Neutrophil (primary cell): ENCODE measurements at regions not wholly inside any gene's neighbourhood (a gene's known extent, or its start where the extent isn't known, plus 50 kb on each side); places are given as distances from the start of the nearest gene placed in this dataset.
"Not testable (repeated sequence)": the region's sequence is repeated elsewhere in the genome, so short reads cannot be mapped to it uniquely, and the experiment has no call there.

Experiments
- H3K27ac ChIP-seq: fragments of 200-600 bp; sonication (generic); 2 replicates; pipeline ENCODE4 v1.5.1; 2016; ENCODE audit warnings: mild to moderate bottlenecking, moderate library complexity
- H3K27me3 ChIP-seq: fragments of 200-600 bp; sonication (generic); 2 replicates; pipeline ENCODE4 v1.6.0; 2016; ENCODE audit warnings: mild to moderate bottlenecking
- H3K36me3 ChIP-seq: fragments of 200-600 bp; sonication (generic); 2 replicates; pipeline ENCODE4 v1.5.1; 2017
- H3K4me1 ChIP-seq, 2 experiments: fragments of 200-600 bp in 1 of 2; sonication (generic) in 1 of 2; 1 replicate in 1 of 2; 2 replicates in 1 of 2; pipeline versions ENCODE4 v1.5.1 to v1.6.1; 2013 to 2016; ENCODE audit warnings: low read depth in 1 of 2, low read length in 1 of 2, mild to moderate bottlenecking in 1 of 2, moderate library complexity in 1 of 2; ENCODE audit not compliant: control insufficient read depth in 1 of 2, insufficient read depth in 1 of 2
- H3K4me3 ChIP-seq, 2 experiments: fragments of 200-600 bp in 1 of 2; sonication (generic) in 1 of 2; 1 replicate in 1 of 2; 2 replicates in 1 of 2; pipeline ENCODE4 v1.5.1; 2013 to 2016; ENCODE audit warnings: low read depth in 1 of 2, low read length in 1 of 2, mild to moderate bottlenecking in 1 of 2, moderate library complexity in 1 of 2
- H3K9me3 ChIP-seq: fragments of 200-600 bp; sonication (generic); 2 replicates; pipeline ENCODE4 v1.5.1; 2016
- TF ChIP-seq, protein P1 (sequence below): fragments of 200-600 bp; sonication (generic); IDR thresholded peaks from 2 replicates; pipeline ENCODE4 v1.5.1; 2016; ENCODE audit warnings: antibody characterized with exemption

DNA sequence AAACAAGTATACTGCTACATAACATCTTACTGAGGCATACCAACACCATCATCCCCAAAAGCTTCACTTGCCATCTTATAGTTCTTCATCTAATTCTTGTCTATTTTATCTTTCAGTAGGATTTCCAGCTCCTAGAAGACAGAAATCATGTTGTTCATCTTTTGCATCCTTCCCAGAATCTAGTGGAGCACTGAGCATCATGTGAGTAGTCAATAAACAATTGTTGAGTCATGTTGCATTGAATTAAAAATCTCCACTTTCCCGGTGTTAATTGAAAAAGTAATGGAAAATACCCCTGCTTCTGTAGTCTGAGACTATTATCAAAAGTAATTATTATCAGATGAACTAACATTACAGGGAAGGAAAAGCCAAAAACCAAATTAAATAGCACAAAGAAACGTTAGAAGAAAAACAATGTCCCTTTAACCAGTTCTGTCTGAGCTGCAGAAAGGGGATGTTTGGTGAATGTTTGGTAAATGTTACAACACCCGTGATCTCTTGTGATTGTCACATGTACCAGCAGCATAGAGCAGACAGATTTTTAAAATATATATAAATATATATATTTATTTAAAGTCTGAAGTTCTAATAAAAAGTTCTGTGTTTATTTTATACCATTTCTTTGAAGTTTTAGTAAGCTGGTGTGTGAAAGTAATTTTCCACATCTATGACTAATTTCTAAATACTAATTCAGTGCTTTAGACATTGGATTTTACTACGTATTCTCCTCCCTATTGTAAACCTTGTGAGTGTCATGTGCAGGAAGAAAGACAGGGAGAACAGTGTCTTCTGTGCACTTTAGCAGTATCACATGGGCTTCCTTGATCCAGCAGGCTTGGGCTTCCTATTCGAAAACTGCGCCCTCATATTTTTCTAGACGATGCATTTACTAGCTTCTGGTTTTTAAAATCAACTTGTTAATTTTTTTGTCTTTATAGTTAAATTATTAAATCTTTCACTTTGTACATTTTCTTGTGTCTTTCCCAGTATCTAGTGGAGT is 85.6 kb downstream of the RAP2B start:
- Histone ChIP-seq H3K4me3 (no peak overlapping the region), H3K4me1 (peaks cover 7 to 22% of the 10 kb centered on the region in 2 experiments), H3K9me3 (no peaks in the 10 kb centered on the region), H3K27ac (no peak overlapping the region), H3K36me3 (no peaks in the 10 kb centered on the region), H3K27me3 (no peaks in the 10 kb centered on the region)
- TF ChIP-seq, protein P1, sequence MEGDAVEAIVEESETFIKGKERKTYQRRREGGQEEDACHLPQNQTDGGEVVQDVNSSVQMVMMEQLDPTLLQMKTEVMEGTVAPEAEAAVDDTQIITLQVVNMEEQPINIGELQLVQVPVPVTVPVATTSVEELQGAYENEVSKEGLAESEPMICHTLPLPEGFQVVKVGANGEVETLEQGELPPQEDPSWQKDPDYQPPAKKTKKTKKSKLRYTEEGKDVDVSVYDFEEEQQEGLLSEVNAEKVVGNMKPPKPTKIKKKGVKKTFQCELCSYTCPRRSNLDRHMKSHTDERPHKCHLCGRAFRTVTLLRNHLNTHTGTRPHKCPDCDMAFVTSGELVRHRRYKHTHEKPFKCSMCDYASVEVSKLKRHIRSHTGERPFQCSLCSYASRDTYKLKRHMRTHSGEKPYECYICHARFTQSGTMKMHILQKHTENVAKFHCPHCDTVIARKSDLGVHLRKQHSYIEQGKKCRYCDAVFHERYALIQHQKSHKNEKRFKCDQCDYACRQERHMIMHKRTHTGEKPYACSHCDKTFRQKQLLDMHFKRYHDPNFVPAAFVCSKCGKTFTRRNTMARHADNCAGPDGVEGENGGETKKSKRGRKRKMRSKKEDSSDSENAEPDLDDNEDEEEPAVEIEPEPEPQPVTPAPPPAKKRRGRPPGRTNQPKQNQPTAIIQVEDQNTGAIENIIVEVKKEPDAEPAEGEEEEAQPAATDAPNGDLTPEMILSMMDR: no peak

DNA sequence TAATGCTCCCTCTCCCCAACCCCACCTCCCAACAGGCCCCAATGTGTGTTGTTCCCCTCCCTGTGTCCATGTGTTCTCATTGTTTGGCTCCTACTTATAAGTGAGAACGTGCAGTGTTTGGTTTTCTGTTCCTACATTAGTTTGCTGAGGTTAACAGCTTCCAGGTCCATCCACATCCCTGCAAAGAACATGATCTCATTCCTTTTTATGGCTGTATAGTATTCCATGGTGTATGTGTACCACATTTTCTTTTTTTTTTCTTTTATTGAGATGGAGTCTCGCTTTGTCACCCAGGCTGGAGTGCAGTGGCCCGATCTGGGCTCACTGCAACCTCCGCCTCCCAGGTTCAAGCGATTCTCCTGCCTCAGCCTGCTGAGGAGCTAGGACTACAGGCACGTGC is 86.8 kb downstream of the RAP2B start:
- not testable (repeated sequence) for H3K27me3 ChIP-seq, H3K27ac ChIP-seq
- H3K4me1 ChIP-seq: peaks cover 2 to 17% of the 10 kb centered on the region in 2 experiments

DNA sequence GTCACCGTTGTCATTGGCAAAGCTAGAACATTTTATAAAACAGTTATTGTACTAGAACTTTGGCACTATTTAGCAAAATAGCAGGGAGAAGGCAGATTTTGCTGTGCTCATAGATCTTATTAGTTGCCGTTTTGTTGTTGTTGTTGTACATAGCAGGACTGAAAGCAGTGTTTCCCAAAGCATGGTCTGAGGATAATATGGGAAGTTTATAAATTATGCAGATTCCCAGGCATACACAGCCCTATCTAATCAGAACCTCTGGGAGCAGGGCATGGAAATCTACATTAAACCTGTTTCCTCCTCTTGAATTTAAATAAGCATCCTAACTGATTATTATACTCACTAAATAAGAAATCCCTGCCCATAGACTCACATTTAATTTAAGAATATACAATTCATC is 87.9 kb downstream of the RAP2B start:
- Histone ChIP-seq H3K9me3 (no peaks in the 10 kb centered on the region), H3K4me1 (peaks cover 2 to 12% of the 10 kb centered on the region in 2 experiments), H3K36me3 (no peaks in the 10 kb centered on the region), H3K27ac (no peak overlapping the region), H3K4me3 (no peak overlapping the region), H3K27me3 (no peaks in the 10 kb centered on the region)
- TF ChIP-seq, protein P1: no peak

More for the DNA sequence above, 86.8 kb downstream of the RAP2B start:
- not testable (repeated sequence) for H3K36me3 ChIP-seq, H3K9me3 ChIP-seq, H3K4me3 ChIP-seq

DNA sequence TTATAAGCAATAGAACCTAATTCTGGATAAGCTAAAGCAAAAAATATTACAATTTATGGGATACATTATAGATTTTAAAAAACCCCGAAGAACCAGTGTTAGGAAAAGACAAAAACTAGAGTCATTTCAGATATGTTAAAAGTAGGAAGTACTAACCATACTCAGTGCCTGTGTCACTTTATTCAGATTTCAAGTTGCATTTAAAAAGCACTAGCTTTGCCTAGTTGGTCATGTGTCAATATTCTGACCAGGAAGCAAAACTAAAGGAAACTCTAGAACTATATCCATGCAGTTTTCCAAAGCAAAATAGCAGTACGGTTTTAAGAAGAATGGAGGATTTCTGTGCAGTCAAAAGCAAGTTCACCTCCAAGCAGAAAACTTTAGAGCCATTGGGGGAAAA is 88.4 kb downstream of the RAP2B start:
- Histone ChIP-seq H3K9me3 (no peaks in the 10 kb centered on the region), H3K4me1 (peaks cover 0 to 7% of the 10 kb centered on the region in 2 experiments), H3K36me3 (no peaks in the 10 kb centered on the region), H3K27ac (no peak overlapping the region), H3K27me3 (no peaks in the 10 kb centered on the region), H3K4me3 (no peak overlapping the region)
- TF ChIP-seq, protein P1: no peak

DNA sequence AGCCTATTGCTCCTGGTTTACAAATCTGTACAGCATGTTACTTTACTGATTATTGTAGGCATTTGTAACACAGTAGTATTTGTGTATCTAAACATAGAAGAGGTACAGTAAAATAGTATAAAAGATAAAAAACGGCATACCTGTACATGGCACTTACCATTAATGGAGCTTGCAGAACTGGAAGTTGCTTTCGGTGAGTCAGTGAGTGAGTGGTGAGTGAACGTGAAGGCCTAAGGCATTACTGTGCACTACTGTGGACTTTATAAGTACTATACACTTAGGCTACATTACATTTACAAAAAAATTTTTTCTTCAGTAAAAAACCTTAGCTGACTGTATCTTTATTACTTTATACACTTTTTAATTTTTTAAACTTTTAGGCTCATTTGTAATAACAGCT is 90.9 kb downstream of the RAP2B start:
- TF ChIP-seq, protein P1: no peak
- no peaks in the 10 kb centered on the region for H3K36me3 ChIP-seq
- H3K9me3 ChIP-seq: no peaks in the 10 kb centered on the region
- no peak overlapping the region for H3K27ac ChIP-seq
- H3K4me3 ChIP-seq: no peak overlapping the region
- no peaks in the 10 kb centered on the region for H3K4me1 ChIP-seq
- H3K27me3 ChIP-seq: no peaks in the 10 kb centered on the region

DNA sequence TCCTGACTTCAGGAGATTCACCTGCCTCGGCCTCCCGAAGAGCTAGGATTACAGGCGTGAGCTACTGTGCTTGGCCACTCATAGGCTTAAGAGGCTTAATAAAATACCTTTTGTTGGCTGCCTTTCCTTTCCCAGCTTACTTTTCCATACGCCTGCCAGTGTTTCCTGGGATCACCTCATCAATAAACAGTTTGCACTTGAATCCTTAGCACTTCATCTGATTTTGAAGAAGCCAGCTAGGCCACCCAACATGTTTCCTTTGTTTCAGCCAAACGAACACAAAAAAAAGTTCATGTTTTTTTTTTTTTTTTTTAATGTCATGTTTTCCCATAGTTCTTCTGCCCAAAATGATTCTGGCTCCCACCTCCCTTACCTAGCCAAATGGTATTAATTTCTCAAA is 92.3 kb downstream of the RAP2B start:
- H3K4me3 ChIP-seq: no peak overlapping the region
- H3K9me3 ChIP-seq: no peaks in the 10 kb centered on the region
- no peaks in the 10 kb centered on the region for H3K36me3 ChIP-seq
- no peak overlapping the region for H3K27ac ChIP-seq
- no peaks in the 10 kb centered on the region for H3K27me3 ChIP-seq
- TF ChIP-seq, protein P1: no peak
- no peaks in the 10 kb centered on the region for H3K4me1 ChIP-seq
